HCT116 (cell line): ENCODE measurements at regions not wholly inside any gene's neighbourhood (a gene's known extent, or its start where the extent isn't known, plus 50 kb on each side); places are given as distances from the start of the nearest gene placed in this dataset.

Experiments used
- ATAC-seq: fragments of 200-7000 bp; cut with Tn5 transposase; 2 replicates; pipeline ENCODE4 v1.9.1; 2020; ENCODE audit warnings: mild to moderate bottlenecking, moderate library complexity
- BruUV-seq: library from RNA; stranded (reverse); fragments of 400-500 nt; replicated peaks from 2 replicates; lab custom pipeline; 2021; lab: Mats Ljungman, UMichigan
- CTCF ChIA-PET: fragments of 300-600 bp; sonication (Branson Sonifier 250); formaldehyde crosslinking; loops from one replicate; lab custom pipeline; 2021; ENCODE audit warnings: antibody characterized with exemption; lab: Charles Lee
- POLR2A ChIA-PET: fragments of 300-600, 350-600 bp; sonication (Branson Sonifier 250); formaldehyde crosslinking; loops from one replicate; lab custom pipeline; 2021; ENCODE audit warnings: antibody characterized with exemption; lab: Charles Lee
- RAD21 ChIA-PET, 2 experiments: fragments of 300-600 bp; sonication (Branson Sonifier 250); formaldehyde crosslinking; loops; one replicate each; lab custom pipeline; 2023; ENCODE audit warnings: low total read pairs in 2 of 2; ENCODE audit not compliant: uncharacterized antibody in 2 of 2, unreplicated experiment in 2 of 2, low non-redundant PET in 1 of 2; lab: Charles Lee
- DNase-seq: peaks from one replicate; pipeline ENCODE4 v3.0.0-alpha.2; 2010; ENCODE audit warnings: low read depth, low spot score
- H2AFZ ChIP-seq: fragments of 200-600 bp; shearing (Covaris generic), sonication (generic); 2 replicates; pipeline ENCODE4 v1.6.1; 2017; ENCODE audit warnings: low read depth, mixed run types, mixed read lengths, antibody characterized with exemption, low read length; ENCODE audit not compliant: poor library complexity, severe bottlenecking
- H3K27ac ChIP-seq: 2 replicates; pipeline ENCODE4 v1.5.1; 2012; ENCODE audit warnings: low read depth, low read length
- H3K27me3 ChIP-seq: fragments of 200-600 bp; sonication (generic); 2 replicates; pipeline ENCODE4 v1.6.1; 2016; ENCODE audit warnings: mixed run types, low read length, mixed read lengths; ENCODE audit not compliant: insufficient read depth
- H3K36me3 ChIP-seq, 2 experiments: fragments of 200-500 bp in 1 of 2; fragments of 200-600 bp in 1 of 2; sonication (Bioruptor generic) in 1 of 2; sonication (generic) in 1 of 2; 2 replicates each; pipeline versions ENCODE4 v1.5.1 to v1.6.1; 2014 to 2016; ENCODE audit warnings: low read length in 2 of 2, inconsistent platforms in 1 of 2, mixed read lengths in 1 of 2, mixed run types in 1 of 2; ENCODE audit not compliant: insufficient read depth in 2 of 2, control insufficient read depth in 1 of 2
- H3K4me1 ChIP-seq, 2 experiments: fragments of 200-600 bp in 1 of 2; sonication (generic) in 1 of 2; 2 replicates each; pipeline versions ENCODE4 v1.5.1 to v1.6.1; 2012 to 2017; ENCODE audit warnings: low read length in 2 of 2, inconsistent platforms in 1 of 2, mild to moderate bottlenecking in 1 of 2, mixed read lengths in 1 of 2, mixed run types in 1 of 2, moderate library complexity in 1 of 2; ENCODE audit not compliant: insufficient read depth in 2 of 2, control insufficient read depth in 1 of 2
- H3K4me2 ChIP-seq: fragments of 200-600 bp; sonication (generic); 2 replicates; pipeline ENCODE4 v1.6.1; 2017; ENCODE audit warnings: mixed run types, low read length, mixed read lengths
- H3K4me3 ChIP-seq, 2 experiments: fragments of 200-600 bp in 1 of 2; sonication (generic) in 1 of 2; replicated peaks in 1 of 2; 2 replicates each; pipeline ENCODE4 v1.5.1; 2011 to 2016; ENCODE audit warnings: low read length in 2 of 2, control low read depth in 1 of 2, low read depth in 1 of 2, mild to moderate bottlenecking in 1 of 2, mixed read lengths in 1 of 2, mixed run types in 1 of 2
- H3K79me2 ChIP-seq: fragments of 200-600 bp; sonication (generic); 2 replicates; pipeline ENCODE4 v1.6.1; 2017; ENCODE audit warnings: mild to moderate bottlenecking, mixed run types, low read length, moderate library complexity, mixed read lengths; ENCODE audit not compliant: insufficient read depth
- H3K9ac ChIP-seq: fragments of 200-600 bp; sonication (generic); 2 replicates; pipeline ENCODE4 v1.6.1; 2016; ENCODE audit warnings: low read length, mixed read lengths
- H3K9me2 ChIP-seq: fragments of 200-600 bp; sonication (generic), shearing (Covaris generic); 2 replicates; pipeline ENCODE4 v1.6.1; 2017; ENCODE audit warnings: mixed run types, mild to moderate bottlenecking, moderate library complexity; ENCODE audit not compliant: insufficient read depth
- H3K9me3 ChIP-seq, 2 experiments: fragments of 200-500 bp in 1 of 2; fragments of 200-600 bp in 1 of 2; sonication (Bioruptor generic) in 1 of 2; sonication (generic) in 1 of 2; 2 replicates each; pipeline ENCODE4 v1.6.1; 2014 to 2017; ENCODE audit warnings: low read length in 2 of 2, mixed read lengths in 2 of 2, inconsistent platforms in 1 of 2, low read depth in 1 of 2, mild to moderate bottlenecking in 1 of 2, mixed run types in 1 of 2, moderate library complexity in 1 of 2; ENCODE audit not compliant: control insufficient read depth in 1 of 2, insufficient read depth in 1 of 2
- H4K20me1 ChIP-seq: fragments of 200-600 bp; sonication (generic), shearing (Covaris generic); 2 replicates; pipeline ENCODE4 v1.6.1; 2017; ENCODE audit warnings: mixed run types, mild to moderate bottlenecking, moderate library complexity; ENCODE audit not compliant: insufficient read depth
- CEBPB ChIP-seq: IDR thresholded peaks from 2 replicates; pipeline ENCODE4 v1.6.1; 2012; ENCODE audit warnings: low read depth
- EGR1 ChIP-seq: IDR thresholded peaks from 2 replicates; pipeline ENCODE4 v1.6.1; 2012; ENCODE audit warnings: low read depth
- ELF1 ChIP-seq: IDR thresholded peaks from 2 replicates; pipeline ENCODE4 v1.6.1; 2012; ENCODE audit warnings: low read depth, borderline replicate concordance
- EZH2phosphoT487 ChIP-seq: fragments of 200-600 bp; IDR thresholded peaks from 2 replicates; pipeline ENCODE4 v1.6.1; 2018; ENCODE audit warnings: antibody characterized with exemption, borderline replicate concordance
- FOSL1 ChIP-seq: IDR thresholded peaks from 2 replicates; pipeline ENCODE4 v1.6.1; 2012; ENCODE audit warnings: low read depth
- JUND ChIP-seq: IDR thresholded peaks from 2 replicates; pipeline ENCODE4 v1.6.1; 2012
- POLR2AphosphoS5 ChIP-seq: IDR thresholded peaks from 2 replicates; pipeline ENCODE4 v1.6.1; 2011; ENCODE audit warnings: mild to moderate bottlenecking, low read depth, low read length, moderate library complexity
- intact Hi-C: fragments of 100-400 bp; cut with micrococcal nuclease; formaldehyde crosslinking; loops from 2 replicates; pipeline ENCODE4 v1.10.0; 2022
- TF ChIP-seq, protein P1 (sequence below): IDR thresholded peaks from 2 replicates; pipeline ENCODE4 v1.6.1; 2012
- TF ChIP-seq, protein P2 (sequence below): IDR thresholded peaks from 2 replicates; pipeline ENCODE4 v1.6.1; 2012
- TF ChIP-seq, protein P3 (sequence below): IDR thresholded peaks from 2 replicates; pipeline ENCODE4 v1.6.1; 2011; ENCODE audit warnings: mild to moderate bottlenecking, low read length, moderate library complexity; ENCODE audit not compliant: insufficient replicate concordance; ENCODE audit errors: extremely low read depth

DNA sequence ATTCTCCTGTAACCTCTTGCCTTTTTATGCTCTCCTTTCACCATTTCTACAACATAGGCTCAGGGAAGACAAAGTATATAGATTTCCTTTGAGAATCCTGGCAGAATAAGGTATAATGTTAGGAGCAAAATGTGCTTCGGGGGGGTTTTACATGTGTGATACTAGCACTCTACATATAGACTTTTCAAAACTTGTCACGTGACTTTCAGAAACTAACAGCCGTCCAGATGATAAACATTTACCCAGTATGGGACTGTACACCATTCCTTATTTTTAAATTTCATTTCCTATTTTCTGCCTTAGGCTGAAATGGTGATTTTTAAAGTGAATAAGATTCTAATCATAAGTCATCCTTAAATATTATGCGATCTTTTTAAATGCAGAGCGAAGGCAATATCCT lies 420.4 kb upstream of the PITX2 start:
- no peak for TF ChIP-seq EGR1
- TF ChIP-seq, protein P1, sequence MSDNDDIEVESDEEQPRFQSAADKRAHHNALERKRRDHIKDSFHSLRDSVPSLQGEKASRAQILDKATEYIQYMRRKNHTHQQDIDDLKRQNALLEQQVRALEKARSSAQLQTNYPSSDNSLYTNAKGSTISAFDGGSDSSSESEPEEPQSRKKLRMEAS: no peak
- TF ChIP-seq EZH2phosphoT487: no peak
- TF ChIP-seq CEBPB: no peak
- TF ChIP-seq, protein P2, sequence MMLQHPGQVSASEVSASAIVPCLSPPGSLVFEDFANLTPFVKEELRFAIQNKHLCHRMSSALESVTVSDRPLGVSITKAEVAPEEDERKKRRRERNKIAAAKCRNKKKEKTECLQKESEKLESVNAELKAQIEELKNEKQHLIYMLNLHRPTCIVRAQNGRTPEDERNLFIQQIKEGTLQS: no peak
- TF ChIP-seq JUND: no peak
- no peak for TF ChIP-seq POLR2AphosphoS5
- no peak for TF ChIP-seq ELF1
- no peak for TF ChIP-seq FOSL1
- TF ChIP-seq, protein P3, sequence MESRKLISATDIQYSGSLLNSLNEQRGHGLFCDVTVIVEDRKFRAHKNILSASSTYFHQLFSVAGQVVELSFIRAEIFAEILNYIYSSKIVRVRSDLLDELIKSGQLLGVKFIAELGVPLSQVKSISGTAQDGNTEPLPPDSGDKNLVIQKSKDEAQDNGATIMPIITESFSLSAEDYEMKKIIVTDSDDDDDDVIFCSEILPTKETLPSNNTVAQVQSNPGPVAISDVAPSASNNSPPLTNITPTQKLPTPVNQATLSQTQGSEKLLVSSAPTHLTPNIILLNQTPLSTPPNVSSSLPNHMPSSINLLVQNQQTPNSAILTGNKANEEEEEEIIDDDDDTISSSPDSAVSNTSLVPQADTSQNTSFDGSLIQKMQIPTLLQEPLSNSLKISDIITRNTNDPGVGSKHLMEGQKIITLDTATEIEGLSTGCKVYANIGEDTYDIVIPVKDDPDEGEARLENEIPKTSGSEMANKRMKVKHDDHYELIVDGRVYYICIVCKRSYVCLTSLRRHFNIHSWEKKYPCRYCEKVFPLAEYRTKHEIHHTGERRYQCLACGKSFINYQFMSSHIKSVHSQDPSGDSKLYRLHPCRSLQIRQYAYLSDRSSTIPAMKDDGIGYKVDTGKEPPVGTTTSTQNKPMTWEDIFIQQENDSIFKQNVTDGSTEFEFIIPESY: no peak
- TF ChIP-seq, all 23 proteins: peak for 0
- intact Hi-C loops: no loop called here
- no peaks in the 10 kb centered on the region; the same call in 1 of the 2 replicates for H3K9me2 ChIP-seq
- ChIA-PET CTCF (no interaction called here), POLR2A (no interaction called here), RAD21 (no interaction called here)
- H2AFZ ChIP-seq: no peak overlapping the region
- ATAC-seq (no peak), DNase-seq (no peak)
- no peaks in the 10 kb centered on the region for H3K79me2 ChIP-seq
- no peaks in the 10 kb centered on the region for H3K9me3 ChIP-seq
- no peak overlapping the region for H3K9ac ChIP-seq
- H3K27me3 ChIP-seq: no peaks in the 10 kb centered on the region
- H3K36me3 ChIP-seq: no peaks in the 10 kb centered on the region
- no peaks in the 10 kb centered on the region for H3K4me1 ChIP-seq
- BruUV-seq: no TSS peak
- no peak overlapping the region for H3K27ac ChIP-seq
- H4K20me1 ChIP-seq: no peaks in the 10 kb centered on the region
- no peak overlapping the region for H3K4me2 ChIP-seq
- H3K4me3 ChIP-seq: no peak overlapping the region
